Brain pericyte (primary cell): ENCODE measurements at regions not wholly inside any gene's neighbourhood (a gene's known extent, or its start where the extent isn't known, plus 50 kb on each side); places are given as distances from the start of the nearest gene placed in this dataset.
"Not testable (repeated sequence)": the region's sequence is repeated elsewhere in the genome, so short reads cannot be mapped to it uniquely, and the experiment has no call there.

ENCODE experiments used
- DNase-seq: peaks from one replicate; pipeline ENCODE4 v3.0.0-alpha.2; 2012; ENCODE audit warnings: low read depth, low spot score

GRCh38 chr9:31541721-31542281 lies 842.6 kb upstream of the ACO1 start:
- no peak for DNase-seq

GRCh38 chr9:31542384-31543055 lies 841.9 kb upstream of the ACO1 start:
- DNase-seq: peak; percentile 1

- no peak for DNase-seq
Observed at GRCh38 chr9:31554941-31555340, 829.5 kb upstream of the ACO1 start.

- no peak for DNase-seq
Observed at GRCh38 chr9:31556667-31557463, 827.6 kb upstream of the ACO1 start.

GRCh38 chr9:31572190-31572589 lies 812.3 kb upstream of the ACO1 start:
- DNase-seq: not testable (repeated sequence)

- DNase-seq: no peak
Observed at GRCh38 chr9:31573561-31573960, 810.9 kb upstream of the ACO1 start.

- no peak for DNase-seq
Observed at GRCh38 chr9:31574006-31574765, 810.3 kb upstream of the ACO1 start.

- DNase-seq: no peak
Observed at GRCh38 chr9:31582071-31582470, 802.4 kb upstream of the ACO1 start.

GRCh38 chr9:31582561-31582960 lies 801.9 kb upstream of the ACO1 start:
- DNase-seq: no peak

- DNase-seq: no peak
Observed at GRCh38 chr9:31585158-31585557, 799.3 kb upstream of the ACO1 start.

- DNase-seq: no peak
Observed at GRCh38 chr9:31587146-31587545, 797.3 kb upstream of the ACO1 start.

GRCh38 chr9:31588006-31588405 lies 796.4 kb upstream of the ACO1 start:
- DNase-seq: no peak

GRCh38 chr9:31588756-31589155 lies 795.7 kb upstream of the ACO1 start:
- DNase-seq: no peak

- DNase-seq: no peak
Observed at GRCh38 chr9:31590091-31590490, 794.4 kb upstream of the ACO1 start.

- not testable (repeated sequence) for DNase-seq
Observed at GRCh38 chr9:31597086-31597485, 787.4 kb upstream of the ACO1 start.

GRCh38 chr9:31597977-31598376 lies 786.5 kb upstream of the ACO1 start:
- DNase-seq: no peak

GRCh38 chr9:31601666-31602065 lies 782.8 kb upstream of the ACO1 start:
- no peak for DNase-seq

- no peak for DNase-seq
Observed at GRCh38 chr9:31604531-31604930, 779.9 kb upstream of the ACO1 start.

GRCh38 chr9:31605164-31605563 lies 779.3 kb upstream of the ACO1 start:
- no peak for DNase-seq

GRCh38 chr9:31606678-31607077 lies 777.8 kb upstream of the ACO1 start:
- no peak for DNase-seq

- no peak for DNase-seq
Observed at GRCh38 chr9:31608416-31608815, 776.0 kb upstream of the ACO1 start.

- no peak for DNase-seq
Observed at GRCh38 chr9:31608881-31609280, 775.6 kb upstream of the ACO1 start.
